Body of pancreas (tissue), 4 donors: ENCODE measurements at regions not wholly inside any gene's neighbourhood (a gene's known extent, or its start where the extent isn't known, plus 50 kb on each side); places are given as distances from the start of the nearest gene placed in this dataset.

Experiments
- CTCF ChIP-seq, 7 experiments: fragments of 450-650 bp in 4 of 7; fragments of 200-600 bp in 3 of 7; sonication (generic) in 3 of 7; IDR thresholded peaks; one replicate each; pipeline ENCODE4 v1.5.1; 2016 to 2019; ENCODE audit warnings: antibody characterized with exemption in 7 of 7
- POLR2A ChIP-seq, 3 donors: fragments of 450-650 bp; IDR thresholded peaks; one replicate each; pipeline ENCODE4 v1.6.1; 2016; ENCODE audit warnings: antibody characterized with exemption in 3 of 3, mild to moderate bottlenecking in 2 of 3

- no peak for TF ChIP-seq POLR2A (IDR thresholded peaks at IDR 0.05)
- no peak for TF ChIP-seq CTCF (IDR thresholded peaks at IDR 0.05)
Measured at GRCh38 chr1:82560566-82560965, 759.8 kb downstream of the ADGRL2 start.
